HEK293 (cell line): ENCODE measurements at regions not wholly inside any gene's neighbourhood (a gene's known extent, or its start where the extent isn't known, plus 50 kb on each side); places are given as distances from the start of the nearest gene placed in this dataset.

Source experiments
- CTCF ChIA-PET: fragments of 350-600 bp; formaldehyde crosslinking; extraction: SDS; loops from one replicate; lab custom pipeline; 2021; ENCODE audit warnings: antibody characterized with exemption; lab: Yijun Ruan, JAX
- POLR2A ChIA-PET: fragments of 300-600 bp; formaldehyde crosslinking; extraction: SDS; loops from one replicate; lab custom pipeline; 2020; ENCODE audit warnings: antibody characterized with exemption, inconsistent platforms; lab: Yijun Ruan, JAX
- H3K27ac ChIP-seq: fragments of 200-500 bp; sonication (Bioruptor generic); 2 replicates; pipeline ENCODE4 v1.5.1; 2014; ENCODE audit warnings: low read depth, low read length, control low read depth, inconsistent platforms; ENCODE audit errors: extremely low read depth
- H3K36me3 ChIP-seq, 2 experiments: fragments of 200-500 bp in 1 of 2; sonication (Bioruptor generic) in 1 of 2; 1 replicate in 1 of 2; 2 replicates in 1 of 2; pipeline ENCODE4 v1.5.1; 2014 to 2017; ENCODE audit warnings: inconsistent platforms in 2 of 2, low read length in 2 of 2; ENCODE audit not compliant: control insufficient read depth in 2 of 2, insufficient read depth in 1 of 2
- H3K4me1 ChIP-seq: fragments of 200-500 bp; sonication (Bioruptor generic); 2 replicates; pipeline ENCODE4 v1.5.1; 2014; ENCODE audit warnings: mild to moderate bottlenecking, low read length, inconsistent platforms; ENCODE audit not compliant: control insufficient read depth, insufficient read depth
- H3K4me3 ChIP-seq: 2 replicates; pipeline ENCODE4 v1.5.1; 2011; ENCODE audit warnings: low read depth, mild to moderate bottlenecking, control low read depth, low read length, moderate library complexity
- H3K9me3 ChIP-seq: fragments of 200-500 bp; sonication (Bioruptor generic); 2 replicates; pipeline ENCODE4 v1.5.1; 2014; ENCODE audit warnings: low read depth, low read length, inconsistent platforms; ENCODE audit not compliant: control insufficient read depth, insufficient read depth
- GLI2 ChIP-seq: fragments of 450-650 bp; formaldehyde crosslinking; IDR thresholded peaks from 2 replicates; pipeline ENCODE4; 2017; ENCODE audit warnings: missing biosample characterization, missing genetic modification characterization, low read depth, borderline replicate concordance
- KLF8 ChIP-seq: fragments of 450-650 bp; formaldehyde crosslinking; IDR thresholded peaks from 2 replicates; pipeline ENCODE4 v1.5.1; 2016; ENCODE audit warnings: missing biosample characterization, missing genetic modification characterization
- MEIS1 ChIP-seq: sonication (generic); formaldehyde crosslinking; IDR thresholded peaks from 2 replicates; pipeline ENCODE4 v1.8.1; 2022; ENCODE audit warnings: missing genetic modification reagents, mild to moderate bottlenecking, borderline replicate concordance
- RBAK ChIP-seq: fragments of 450-650 bp; formaldehyde crosslinking; IDR thresholded peaks from 2 replicates; pipeline ENCODE4 v1.5.1; 2016; ENCODE audit warnings: missing biosample characterization, missing genetic modification characterization
- YY2 ChIP-seq: fragments of 450-650 bp; formaldehyde crosslinking; IDR thresholded peaks from 2 replicates; pipeline ENCODE4 v1.5.1; 2016; ENCODE audit warnings: missing biosample characterization, missing genetic modification characterization
- ZNF16 ChIP-seq: fragments of 450-650 bp; formaldehyde crosslinking; IDR thresholded peaks from 2 replicates; pipeline ENCODE4 v1.5.1; 2016; ENCODE audit warnings: low read depth, missing biosample characterization, missing genetic modification characterization
- ZNF184 ChIP-seq: fragments of 450-650 bp; IDR thresholded peaks from 2 replicates; pipeline ENCODE4 v1.5.1; 2018; ENCODE audit warnings: missing biosample characterization, mild to moderate bottlenecking, missing genetic modification characterization
- ZNF311 ChIP-seq: fragments of 450-650 bp; formaldehyde crosslinking; IDR thresholded peaks from 2 replicates; pipeline ENCODE4 v1.5.1; 2017; ENCODE audit warnings: missing biosample characterization, missing genetic modification characterization, borderline replicate concordance
- ZNF335 ChIP-seq: fragments of 450-650 bp; formaldehyde crosslinking; conservative IDR thresholded peaks from 2 replicates; pipeline ENCODE4 v1.5.1; 2016; ENCODE audit warnings: missing biosample characterization, missing genetic modification characterization
- ZNF391 ChIP-seq: fragments of 450-650 bp; formaldehyde crosslinking; IDR thresholded peaks from 2 replicates; pipeline ENCODE4 v1.5.1; 2016; ENCODE audit warnings: low read depth, missing biosample characterization, missing genetic modification characterization, borderline replicate concordance
- ZNF501 ChIP-seq: fragments of 450-650 bp; formaldehyde crosslinking; IDR thresholded peaks from 2 replicates; pipeline ENCODE4 v1.5.1; 2016; ENCODE audit warnings: missing biosample characterization, missing genetic modification characterization
- ZNF600 ChIP-seq: fragments of 450-650 bp; formaldehyde crosslinking; IDR thresholded peaks from 2 replicates; pipeline ENCODE4 v1.5.1; 2016; ENCODE audit warnings: missing biosample characterization, missing genetic modification characterization
- ZNF664 ChIP-seq: fragments of 450-650 bp; formaldehyde crosslinking; IDR thresholded peaks from 2 replicates; pipeline ENCODE4 v1.5.1; 2016; ENCODE audit warnings: missing biosample characterization, missing genetic modification characterization
- ZNF707 ChIP-seq: fragments of 450-650 bp; formaldehyde crosslinking; IDR thresholded peaks from 2 replicates; pipeline ENCODE4 v1.5.1; 2016; ENCODE audit warnings: missing biosample characterization, missing genetic modification characterization
- ZSCAN30 ChIP-seq: fragments of 450-650 bp; IDR thresholded peaks from 2 replicates; pipeline ENCODE4 v1.5.1; 2018; ENCODE audit warnings: missing biosample characterization, mild to moderate bottlenecking, missing genetic modification characterization, moderate library complexity
- TF ChIP-seq, protein P1 (sequence below): fragments of 450-650 bp; formaldehyde crosslinking; IDR thresholded peaks from 2 replicates; pipeline ENCODE4 v1.5.1; 2016; ENCODE audit warnings: missing biosample characterization, missing genetic modification characterization, low read depth
- TF ChIP-seq, protein P2 (sequence below): fragments of 450-650 bp; formaldehyde crosslinking; IDR thresholded peaks from 2 replicates; pipeline ENCODE4 v1.5.1; 2016; ENCODE audit warnings: missing biosample characterization, missing genetic modification characterization
- TF ChIP-seq, protein P3 (sequence below): fragments of 450-650 bp; formaldehyde crosslinking; IDR thresholded peaks from 2 replicates; pipeline ENCODE4 v1.5.1; 2016; ENCODE audit warnings: missing biosample characterization, missing genetic modification characterization
- TF ChIP-seq, protein P4 (sequence below): fragments of 450-650 bp; formaldehyde crosslinking; IDR thresholded peaks from 2 replicates; pipeline ENCODE4 v1.5.1; 2016; ENCODE audit warnings: missing biosample characterization, missing genetic modification characterization
- TF ChIP-seq, protein P5 (sequence below): fragments of 450-650 bp; formaldehyde crosslinking; IDR thresholded peaks from 2 replicates; pipeline ENCODE4 v1.5.1; 2016; ENCODE audit warnings: missing biosample characterization, missing genetic modification characterization
- TF ChIP-seq, protein P6 (sequence below): fragments of 450-650 bp; formaldehyde crosslinking; conservative IDR thresholded peaks from 2 replicates; pipeline ENCODE4 v1.5.1; 2016; ENCODE audit warnings: low read depth, missing biosample characterization, missing genetic modification characterization

DNA sequence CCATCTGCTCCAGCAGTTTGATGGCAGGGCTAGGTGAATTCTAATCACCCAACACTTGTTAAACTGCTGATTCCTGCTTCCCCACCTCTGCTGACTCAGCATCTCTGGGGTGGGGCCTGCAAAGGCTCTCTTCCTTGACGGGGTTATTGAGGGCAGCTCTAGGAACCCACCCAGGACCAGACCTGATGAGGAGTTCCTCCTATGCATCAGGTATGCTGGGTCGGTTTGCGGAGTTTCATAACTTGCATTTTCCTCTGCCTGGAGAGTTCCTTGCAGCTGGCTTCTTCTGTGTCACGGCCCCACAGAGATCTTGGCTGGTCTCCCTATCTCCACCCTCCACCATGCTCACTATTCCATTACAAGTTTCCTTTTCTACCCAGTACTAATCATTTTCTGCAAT lies 93.4 kb upstream of the CCL2 start:
- TF ChIP-seq RBAK (tag by site-specific recombination) (no peak), YY2 (no peak), ZNF707 (no peak), ZNF600 (tag by site-specific recombination) (no peak), ZNF311 (tag by site-specific recombination) (no peak), ZNF664 (tag by site-specific recombination) (no peak), GLI2 (tag by site-specific recombination) (no peak), ZNF16 (tag by site-specific recombination) (no peak)
- TF ChIP-seq, protein P1, sequence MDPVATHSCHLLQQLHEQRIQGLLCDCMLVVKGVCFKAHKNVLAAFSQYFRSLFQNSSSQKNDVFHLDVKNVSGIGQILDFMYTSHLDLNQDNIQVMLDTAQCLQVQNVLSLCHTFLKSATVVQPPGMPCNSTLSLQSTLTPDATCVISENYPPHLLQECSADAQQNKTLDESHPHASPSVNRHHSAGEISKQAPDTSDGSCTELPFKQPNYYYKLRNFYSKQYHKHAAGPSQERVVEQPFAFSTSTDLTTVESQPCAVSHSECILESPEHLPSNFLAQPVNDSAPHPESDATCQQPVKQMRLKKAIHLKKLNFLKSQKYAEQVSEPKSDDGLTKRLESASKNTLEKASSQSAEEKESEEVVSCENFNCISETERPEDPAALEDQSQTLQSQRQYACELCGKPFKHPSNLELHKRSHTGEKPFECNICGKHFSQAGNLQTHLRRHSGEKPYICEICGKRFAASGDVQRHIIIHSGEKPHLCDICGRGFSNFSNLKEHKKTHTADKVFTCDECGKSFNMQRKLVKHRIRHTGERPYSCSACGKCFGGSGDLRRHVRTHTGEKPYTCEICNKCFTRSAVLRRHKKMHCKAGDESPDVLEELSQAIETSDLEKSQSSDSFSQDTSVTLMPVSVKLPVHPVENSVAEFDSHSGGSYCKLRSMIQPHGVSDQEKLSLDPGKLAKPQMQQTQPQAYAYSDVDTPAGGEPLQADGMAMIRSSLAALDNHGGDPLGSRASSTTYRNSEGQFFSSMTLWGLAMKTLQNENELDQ: no peak
- TF ChIP-seq, protein P2, sequence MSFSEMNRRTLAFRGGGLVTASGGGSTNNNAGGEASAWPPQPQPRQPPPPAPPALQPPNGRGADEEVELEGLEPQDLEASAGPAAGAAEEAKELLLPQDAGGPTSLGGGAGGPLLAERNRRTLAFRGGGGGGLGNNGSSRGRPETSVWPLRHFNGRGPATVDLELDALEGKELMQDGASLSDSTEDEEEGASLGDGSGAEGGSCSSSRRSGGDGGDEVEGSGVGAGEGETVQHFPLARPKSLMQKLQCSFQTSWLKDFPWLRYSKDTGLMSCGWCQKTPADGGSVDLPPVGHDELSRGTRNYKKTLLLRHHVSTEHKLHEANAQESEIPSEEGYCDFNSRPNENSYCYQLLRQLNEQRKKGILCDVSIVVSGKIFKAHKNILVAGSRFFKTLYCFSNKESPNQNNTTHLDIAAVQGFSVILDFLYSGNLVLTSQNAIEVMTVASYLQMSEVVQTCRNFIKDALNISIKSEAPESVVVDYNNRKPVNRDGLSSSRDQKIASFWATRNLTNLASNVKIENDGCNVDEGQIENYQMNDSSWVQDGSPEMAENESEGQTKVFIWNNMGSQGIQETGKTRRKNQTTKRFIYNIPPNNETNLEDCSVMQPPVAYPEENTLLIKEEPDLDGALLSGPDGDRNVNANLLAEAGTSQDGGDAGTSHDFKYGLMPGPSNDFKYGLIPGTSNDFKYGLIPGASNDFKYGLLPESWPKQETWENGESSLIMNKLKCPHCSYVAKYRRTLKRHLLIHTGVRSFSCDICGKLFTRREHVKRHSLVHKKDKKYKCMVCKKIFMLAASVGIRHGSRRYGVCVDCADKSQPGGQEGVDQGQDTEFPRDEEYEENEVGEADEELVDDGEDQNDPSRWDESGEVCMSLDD: no peak
- H3K9me3 ChIP-seq: no peaks in the 10 kb centered on the region
- no peak overlapping the region for H3K27ac ChIP-seq
- H3K4me3 ChIP-seq: no peak overlapping the region
- no peaks in the 10 kb centered on the region for H3K36me3 ChIP-seq
- H3K4me1 ChIP-seq: peaks cover 7% of the 10 kb centered on the region; the same call in 1 of the 2 replicates
- POLR2A ChIA-PET: no interaction called here
- CTCF ChIA-PET: interaction anchor here (0.7 to 4.3 kb wide), 7 partner anchors 9 to 234 kb away, joined by 3 to 25 read pairs (median 5); no protein-coding TSS in a partner anchor

DNA sequence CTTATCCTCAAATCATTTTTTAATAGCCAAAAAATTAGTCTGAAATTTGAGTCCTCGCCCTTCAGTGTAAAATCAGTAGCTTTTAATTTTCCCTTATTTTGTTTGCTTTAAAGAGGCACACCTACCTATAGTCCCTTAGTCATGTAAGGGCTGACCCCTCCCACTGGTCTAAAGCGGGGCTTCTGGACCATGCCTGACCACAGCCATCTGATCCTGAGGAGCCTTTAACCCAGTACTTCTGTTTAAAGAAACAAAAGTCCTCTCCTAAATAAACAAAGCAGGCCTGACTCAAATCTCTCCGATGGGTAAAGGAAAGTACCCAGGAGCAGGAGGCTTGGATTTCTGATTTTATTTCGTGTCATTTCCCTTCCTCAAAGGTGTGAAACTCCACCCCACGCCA lies 92.0 kb upstream of the CCL2 start:
- peaks cover 10% of the 10 kb centered on the region; the same call in 1 of the 2 replicates for H3K4me1 ChIP-seq
- H3K4me3 ChIP-seq: no peak overlapping the region
- ChIA-PET CTCF (interaction anchor here (0.6 to 4.3 kb wide), 10 partner anchors 8 to 235 kb away, joined by 3 to 25 read pairs (median 6); no protein-coding TSS in a partner anchor), POLR2A (no interaction called here)
- H3K9me3 ChIP-seq: no peaks in the 10 kb centered on the region
- no peaks in the 10 kb centered on the region for H3K36me3 ChIP-seq
- H3K27ac ChIP-seq: no peak overlapping the region
- TF ChIP-seq ZNF501: no peak
- TF ChIP-seq, protein P3, sequence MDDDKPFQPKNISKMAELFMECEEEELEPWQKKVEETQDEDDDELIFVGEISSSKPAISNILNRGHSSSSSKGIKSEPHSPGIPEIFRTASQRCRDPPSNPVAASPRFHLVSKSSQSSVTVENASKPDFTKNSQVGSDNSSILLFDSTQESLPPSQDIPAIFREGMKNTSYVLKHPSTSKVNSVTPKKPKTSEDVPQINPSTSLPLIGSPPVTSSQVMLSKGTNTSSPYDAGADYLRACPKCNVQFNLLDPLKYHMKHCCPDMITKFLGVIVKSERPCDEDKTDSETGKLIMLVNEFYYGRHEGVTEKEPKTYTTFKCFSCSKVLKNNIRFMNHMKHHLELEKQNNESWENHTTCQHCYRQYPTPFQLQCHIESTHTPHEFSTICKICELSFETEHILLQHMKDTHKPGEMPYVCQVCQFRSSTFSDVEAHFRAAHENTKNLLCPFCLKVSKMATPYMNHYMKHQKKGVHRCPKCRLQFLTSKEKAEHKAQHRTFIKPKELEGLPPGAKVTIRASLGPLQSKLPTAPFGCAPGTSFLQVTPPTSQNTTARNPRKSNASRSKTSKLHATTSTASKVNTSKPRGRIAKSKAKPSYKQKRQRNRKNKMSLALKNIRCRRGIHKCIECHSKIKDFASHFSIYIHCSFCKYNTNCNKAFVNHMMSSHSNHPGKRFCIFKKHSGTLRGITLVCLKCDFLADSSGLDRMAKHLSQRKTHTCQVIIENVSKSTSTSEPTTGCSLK (tag by site-specific recombination): no peak
- TF ChIP-seq ZNF335 (tag by site-specific recombination): no peak
- TF ChIP-seq ZNF391: no peak
- TF ChIP-seq MEIS1 (CRISPR knock-in tag): no peak
- no peak for TF ChIP-seq KLF8 (tag by site-specific recombination)
- TF ChIP-seq, protein P4, sequence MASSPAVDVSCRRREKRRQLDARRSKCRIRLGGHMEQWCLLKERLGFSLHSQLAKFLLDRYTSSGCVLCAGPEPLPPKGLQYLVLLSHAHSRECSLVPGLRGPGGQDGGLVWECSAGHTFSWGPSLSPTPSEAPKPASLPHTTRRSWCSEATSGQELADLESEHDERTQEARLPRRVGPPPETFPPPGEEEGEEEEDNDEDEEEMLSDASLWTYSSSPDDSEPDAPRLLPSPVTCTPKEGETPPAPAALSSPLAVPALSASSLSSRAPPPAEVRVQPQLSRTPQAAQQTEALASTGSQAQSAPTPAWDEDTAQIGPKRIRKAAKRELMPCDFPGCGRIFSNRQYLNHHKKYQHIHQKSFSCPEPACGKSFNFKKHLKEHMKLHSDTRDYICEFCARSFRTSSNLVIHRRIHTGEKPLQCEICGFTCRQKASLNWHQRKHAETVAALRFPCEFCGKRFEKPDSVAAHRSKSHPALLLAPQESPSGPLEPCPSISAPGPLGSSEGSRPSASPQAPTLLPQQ (tag by site-specific recombination): no peak
- TF ChIP-seq, protein P5, sequence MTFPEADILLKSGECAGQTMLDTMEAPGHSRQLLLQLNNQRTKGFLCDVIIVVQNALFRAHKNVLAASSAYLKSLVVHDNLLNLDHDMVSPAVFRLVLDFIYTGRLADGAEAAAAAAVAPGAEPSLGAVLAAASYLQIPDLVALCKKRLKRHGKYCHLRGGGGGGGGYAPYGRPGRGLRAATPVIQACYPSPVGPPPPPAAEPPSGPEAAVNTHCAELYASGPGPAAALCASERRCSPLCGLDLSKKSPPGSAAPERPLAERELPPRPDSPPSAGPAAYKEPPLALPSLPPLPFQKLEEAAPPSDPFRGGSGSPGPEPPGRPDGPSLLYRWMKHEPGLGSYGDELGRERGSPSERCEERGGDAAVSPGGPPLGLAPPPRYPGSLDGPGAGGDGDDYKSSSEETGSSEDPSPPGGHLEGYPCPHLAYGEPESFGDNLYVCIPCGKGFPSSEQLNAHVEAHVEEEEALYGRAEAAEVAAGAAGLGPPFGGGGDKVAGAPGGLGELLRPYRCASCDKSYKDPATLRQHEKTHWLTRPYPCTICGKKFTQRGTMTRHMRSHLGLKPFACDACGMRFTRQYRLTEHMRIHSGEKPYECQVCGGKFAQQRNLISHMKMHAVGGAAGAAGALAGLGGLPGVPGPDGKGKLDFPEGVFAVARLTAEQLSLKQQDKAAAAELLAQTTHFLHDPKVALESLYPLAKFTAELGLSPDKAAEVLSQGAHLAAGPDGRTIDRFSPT (tag by site-specific recombination): no peak
- TF ChIP-seq ZSCAN30: no peak
- TF ChIP-seq, protein P6, sequence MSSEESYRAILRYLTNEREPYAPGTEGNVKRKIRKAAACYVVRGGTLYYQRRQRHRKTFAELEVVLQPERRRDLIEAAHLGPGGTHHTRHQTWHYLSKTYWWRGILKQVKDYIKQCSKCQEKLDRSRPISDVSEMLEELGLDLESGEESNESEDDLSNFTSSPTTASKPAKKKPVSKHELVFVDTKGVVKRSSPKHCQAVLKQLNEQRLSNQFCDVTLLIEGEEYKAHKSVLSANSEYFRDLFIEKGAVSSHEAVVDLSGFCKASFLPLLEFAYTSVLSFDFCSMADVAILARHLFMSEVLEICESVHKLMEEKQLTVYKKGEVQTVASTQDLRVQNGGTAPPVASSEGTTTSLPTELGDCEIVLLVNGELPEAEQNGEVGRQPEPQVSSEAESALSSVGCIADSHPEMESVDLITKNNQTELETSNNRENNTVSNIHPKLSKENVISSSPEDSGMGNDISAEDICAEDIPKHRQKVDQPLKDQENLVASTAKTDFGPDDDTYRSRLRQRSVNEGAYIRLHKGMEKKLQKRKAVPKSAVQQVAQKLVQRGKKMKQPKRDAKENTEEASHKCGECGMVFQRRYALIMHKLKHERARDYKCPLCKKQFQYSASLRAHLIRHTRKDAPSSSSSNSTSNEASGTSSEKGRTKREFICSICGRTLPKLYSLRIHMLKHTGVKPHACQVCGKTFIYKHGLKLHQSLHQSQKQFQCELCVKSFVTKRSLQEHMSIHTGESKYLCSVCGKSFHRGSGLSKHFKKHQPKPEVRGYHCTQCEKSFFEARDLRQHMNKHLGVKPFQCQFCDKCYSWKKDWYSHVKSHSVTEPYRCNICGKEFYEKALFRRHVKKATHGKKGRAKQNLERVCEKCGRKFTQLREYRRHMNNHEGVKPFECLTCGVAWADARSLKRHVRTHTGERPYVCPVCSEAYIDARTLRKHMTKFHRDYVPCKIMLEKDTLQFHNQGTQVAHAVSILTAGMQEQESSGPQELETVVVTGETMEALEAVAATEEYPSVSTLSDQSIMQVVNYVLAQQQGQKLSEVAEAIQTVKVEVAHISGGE (tag by site-specific recombination): no peak
- no peak for TF ChIP-seq ZNF184 (tag by site-specific recombination)
